ENCODE measurements at regions not wholly inside any gene's neighbourhood (a gene's known extent, or its start where the extent isn't known, plus 50 kb on each side); places are given as distances from the start of the nearest gene placed in this dataset.

GRCh38 chr1:5269901-5270300, 615.5 kb downstream of the AJAP1 start:
- Mint-ChIP-seq H3K4me1 (no peaks in the 10 kb centered on the region), H3K9me3 (peaks cover 82% of the 10 kb centered on the region), H3K27me3 (ENCODE audit: low read depth) (peaks cover 14% of the 10 kb centered on the region), H3K4me3 (no peak overlapping the region), H3K27ac (no peak overlapping the region), H3K36me3 (peaks cover 71% of the 10 kb centered on the region)
- ATAC-seq (no peak), DNase-seq (ENCODE audit: low spot score) (no peak)
- CTCF ChIA-PET = no interaction called here
- POLR2A ChIA-PET = no interaction called here
- TF ChIP-seq ATF3 (CRISPR knock-in tag; conservative IDR thresholded peaks at IDR 0.05) = no peak

- Mint-ChIP-seq H3K27ac (no peak overlapping the region), H3K4me1 (no peaks in the 10 kb centered on the region), H3K4me3 (no peak overlapping the region), H3K27me3 (ENCODE audit: low read depth) (peaks cover 28% of the 10 kb centered on the region), H3K9me3 (peaks cover 84% of the 10 kb centered on the region), H3K36me3 (peaks cover 82% of the 10 kb centered on the region)
- CTCF ChIA-PET = no interaction called here
- no peak for ATAC-seq
- TF ChIP-seq JUN (CRISPR knock-in tag; IDR thresholded peaks at IDR 0.05) (no peak), CREB1 (CRISPR knock-in tag; IDR thresholded peaks at IDR 0.05) (no peak), ZNF138 (CRISPR knock-in tag; conservative IDR thresholded peaks at IDR 0.05) (no peak)
- DNase-seq (ENCODE audit: low spot score) = no peak
- POLR2A ChIA-PET = no interaction called here
Measured at GRCh38 chr1:5267603-5268235, 613.3 kb downstream of the AJAP1 start.

- Mint-ChIP-seq H3K4me3 (no peak overlapping the region), H3K9me3 (peaks cover 76% of the 10 kb centered on the region), H3K4me1 (no peaks in the 10 kb centered on the region), H3K27me3 (ENCODE audit: low read depth) (peaks cover 21% of the 10 kb centered on the region), H3K27ac (no peak overlapping the region), H3K36me3 (peaks cover 76% of the 10 kb centered on the region)
- TF ChIP-seq ZNF416 (CRISPR knock-in tag; IDR thresholded peaks at IDR 0.05) = no peak
- TF ChIP-seq CDX4 (CRISPR knock-in tag; IDR thresholded peaks at IDR 0.05; ENCODE audit: borderline replicate concordance) = no peak
- no peak for TF ChIP-seq ATF1 (CRISPR knock-in tag; IDR thresholded peaks at IDR 0.05)
- TF ChIP-seq RELA (CRISPR knock-in tag; IDR thresholded peaks at IDR 0.05; ENCODE audit: borderline replicate concordance) = no peak
- TF ChIP-seq PRDM15 (CRISPR knock-in tag; IDR thresholded peaks at IDR 0.05) = no peak
- TF ChIP-seq ZNF121 (CRISPR knock-in tag; IDR thresholded peaks at IDR 0.05) = no peak
- ChIA-PET CTCF (no interaction called here), POLR2A (no interaction called here)
- DNase-seq (ENCODE audit: low spot score) (no peak), ATAC-seq (no peak)
Measured at GRCh38 chr1:5265438-5266075, 611.1 kb downstream of the AJAP1 start.

GRCh38 chr1:5264476-5264875, 610.1 kb downstream of the AJAP1 start:
- H3K36me3 Mint-ChIP-seq = peaks cover 78% of the 10 kb centered on the region
- peaks cover 76% of the 10 kb centered on the region for H3K9me3 Mint-ChIP-seq
- ATAC-seq (no peak), DNase-seq (ENCODE audit: low spot score) (no peak)
- no peak overlapping the region for H3K4me3 Mint-ChIP-seq
- CTCF ChIA-PET = no interaction called here
- H3K4me1 Mint-ChIP-seq = no peaks in the 10 kb centered on the region
- H3K27ac Mint-ChIP-seq = no peak overlapping the region
- H3K27me3 Mint-ChIP-seq (ENCODE audit: low read depth) = peaks cover 24% of the 10 kb centered on the region
- POLR2A ChIA-PET = no interaction called here
- TF ChIP-seq PRRX2 (CRISPR knock-in tag; IDR thresholded peaks at IDR 0.05) (no peak), ETV6 (CRISPR knock-in tag; IDR thresholded peaks at IDR 0.05) (no peak), MLX (CRISPR knock-in tag; IDR thresholded peaks at IDR 0.05) (no peak), NR3C1 (CRISPR knock-in tag; conservative IDR thresholded peaks at IDR 0.05; ENCODE audit: low read depth) (no peak), GRHL2 (CRISPR knock-in tag; IDR thresholded peaks at IDR 0.05; ENCODE audit: insufficient replicate concordance, severe bottlenecking) (no peak), ZNF281 (CRISPR knock-in tag; IDR thresholded peaks at IDR 0.05) (no peak), ATF1 (CRISPR knock-in tag; IDR thresholded peaks at IDR 0.05) (no peak), HMGA2 (CRISPR knock-in tag; IDR thresholded peaks at IDR 0.05) (no peak), NR2C2 (CRISPR knock-in tag; IDR thresholded peaks at IDR 0.05) (no peak), RELA (CRISPR knock-in tag; IDR thresholded peaks at IDR 0.05; ENCODE audit: borderline replicate concordance) (no peak), SP1 (CRISPR knock-in tag; conservative IDR thresholded peaks at IDR 0.05) (no peak), ZNF671 (CRISPR knock-in tag; IDR thresholded peaks at IDR 0.05) (no peak), ZNF138 (CRISPR knock-in tag; conservative IDR thresholded peaks at IDR 0.05) (no peak), TEAD1 (CRISPR knock-in tag; IDR thresholded peaks at IDR 0.05) (no peak), SMAD3 (CRISPR knock-in tag; IDR thresholded peaks at IDR 0.05; ENCODE audit: borderline replicate concordance) (no peak)

All from WTC11 (cell line).